HPDE6-E6E7 (cell line): ENCODE measurements at regions not wholly inside any gene's neighbourhood (a gene's known extent, or its start where the extent isn't known, plus 50 kb on each side); places are given as distances from the start of the nearest gene placed in this dataset.
"Not testable (repeated sequence)": the region's sequence is repeated elsewhere in the genome, so short reads cannot be mapped to it uniquely, and the experiment has no call there.

Experiments
- DNase-seq: peaks from one replicate; pipeline ENCODE4 v3.0.0; 2011; ENCODE audit warnings: missing footprints; ENCODE audit errors: extremely low spot score

GRCh38 chr5:122515210-122515609, 203.2 kb downstream of the SNCAIP start:
- DNase-seq: not testable (repeated sequence)

GRCh38 chr5:122515709-122516431, 203.8 kb downstream of the SNCAIP start:
- DNase-seq: peak; percentile 42

GRCh38 chr5:122516432-122516743, 204.4 kb downstream of the SNCAIP start:
- no peak for DNase-seq

GRCh38 chr5:122517091-122517490, 205.1 kb downstream of the SNCAIP start:
- no peak for DNase-seq

- DNase-seq: no peak
Observed at GRCh38 chr5:122523776-122524175, 211.7 kb downstream of the SNCAIP start.

- DNase-seq: no peak
Observed at GRCh38 chr5:122527547-122527946, 215.5 kb downstream of the SNCAIP start.

- DNase-seq: no peak
Observed at GRCh38 chr5:122532035-122532434, 220.0 kb downstream of the SNCAIP start.

GRCh38 chr5:122533825-122534224, 221.8 kb downstream of the SNCAIP start:
- no peak for DNase-seq

- DNase-seq: no peak
Observed at GRCh38 chr5:122534829-122535228, 222.8 kb downstream of the SNCAIP start.

GRCh38 chr5:122541388-122541787, 229.4 kb downstream of the SNCAIP start:
- DNase-seq: no peak

GRCh38 chr5:122545986-122546385, 228.9 kb upstream of the SNX2 start:
- no peak for DNase-seq

- no peak for DNase-seq
Observed at GRCh38 chr5:122547219-122547618, 227.7 kb upstream of the SNX2 start.

- no peak for DNase-seq
Observed at GRCh38 chr5:122547669-122548068, 227.2 kb upstream of the SNX2 start.

GRCh38 chr5:122559676-122560075, 215.2 kb upstream of the SNX2 start:
- no peak for DNase-seq

GRCh38 chr5:122561209-122561608, 213.7 kb upstream of the SNX2 start:
- no peak for DNase-seq

GRCh38 chr5:122565331-122565730, 209.5 kb upstream of the SNX2 start:
- no peak for DNase-seq

- DNase-seq: no peak
Observed at GRCh38 chr5:122576256-122577016, 198.4 kb upstream of the SNX2 start.

GRCh38 chr5:122581629-122582028, 193.3 kb upstream of the SNX2 start:
- no peak for DNase-seq

GRCh38 chr5:122584411-122585300, 190.2 kb upstream of the SNX2 start:
- DNase-seq: no peak

- no peak for DNase-seq
Observed at GRCh38 chr5:122585371-122585770, 189.5 kb upstream of the SNX2 start.

- no peak for DNase-seq
Observed at GRCh38 chr5:122586351-122586750, 188.5 kb upstream of the SNX2 start.

- DNase-seq: no peak
Observed at GRCh38 chr5:122591828-122592227, 183.1 kb upstream of the SNX2 start.
